HepG2 (cell line): ENCODE measurements at regions not wholly inside any gene's neighbourhood (a gene's known extent, or its start where the extent isn't known, plus 50 kb on each side); places are given as distances from the start of the nearest gene placed in this dataset.

Source experiments
- AKAP8 ChIP-seq: sonication (generic); formaldehyde crosslinking; IDR thresholded peaks from 2 replicates; pipeline ENCODE4 v1.5.1; 2020; ENCODE audit warnings: mild to moderate bottlenecking, missing genetic modification reagents
- ARHGAP35 ChIP-seq: sonication (generic); formaldehyde crosslinking; IDR thresholded peaks from 2 replicates; pipeline ENCODE4 v1.9.0; 2022; ENCODE audit warnings: mild to moderate bottlenecking, inconsistent platforms, moderate library complexity, missing genetic modification reagents, borderline replicate concordance
- CAMTA2 ChIP-seq: sonication (generic); formaldehyde crosslinking; IDR thresholded peaks from 2 replicates; pipeline ENCODE4 v1.4.0; 2020; ENCODE audit warnings: mild to moderate bottlenecking, missing genetic modification reagents, borderline replicate concordance
- ETV5 ChIP-seq: IDR thresholded peaks from 2 replicates; pipeline ENCODE4 v1.6.1; 2018; ENCODE audit warnings: missing biosample characterization, missing genetic modification reagents, inconsistent platforms, borderline replicate concordance
- FUBP1 ChIP-seq: sonication (generic); formaldehyde crosslinking; IDR thresholded peaks from 2 replicates; pipeline ENCODE4 v1.5.1; 2020; ENCODE audit warnings: missing genetic modification reagents, mild to moderate bottlenecking, borderline replicate concordance
- GPN1 ChIP-seq: sonication (generic); formaldehyde crosslinking; IDR thresholded peaks from 2 replicates; pipeline ENCODE4 v1.5.1; 2020; ENCODE audit warnings: missing genetic modification reagents, borderline replicate concordance
- GTF2F1 ChIP-seq: fragments of 150-350 bp; IDR thresholded peaks from 2 replicates; pipeline ENCODE4 v1.6.1; 2014; ENCODE audit warnings: low read length
- HNF1B ChIP-seq: sonication (generic); formaldehyde crosslinking; IDR thresholded peaks from 2 replicates; pipeline ENCODE4 v1.5.1; 2020; ENCODE audit warnings: mild to moderate bottlenecking, moderate library complexity, missing genetic modification reagents
- IRF9 ChIP-seq: sonication (generic); formaldehyde crosslinking; IDR thresholded peaks from 2 replicates; pipeline ENCODE4 v1.8.0; 2022; ENCODE audit warnings: missing genetic modification reagents, mild to moderate bottlenecking, borderline replicate concordance
- JUND ChIP-seq: sonication (generic); formaldehyde crosslinking; IDR thresholded peaks from 2 replicates; pipeline ENCODE4 v1.8.0; 2022; ENCODE audit warnings: mild to moderate bottlenecking, missing genetic modification reagents
- MAFK ChIP-seq, 2 experiments: IDR thresholded peaks in 1 of 2; conservative IDR thresholded peaks in 1 of 2; 2 replicates each; pipeline ENCODE4 v1.6.1; 2011; ENCODE audit warnings: improper control_type of control experiment in 2 of 2, low read length in 2 of 2
- MBD4 ChIP-seq: IDR thresholded peaks from 2 replicates; pipeline ENCODE4 v1.6.1; 2012; ENCODE audit warnings: low read length, inconsistent platforms, borderline replicate concordance
- NCOA2 ChIP-seq: sonication (generic); formaldehyde crosslinking; IDR thresholded peaks from 2 replicates; pipeline ENCODE4 v1.8.0; 2022; ENCODE audit warnings: inconsistent platforms
- NFE2L2 ChIP-seq: fragments of 150-350 bp; IDR thresholded peaks from 2 replicates; pipeline ENCODE4 v1.6.1; 2014; ENCODE audit warnings: low read length
- NPAS2 ChIP-seq: sonication (generic); formaldehyde crosslinking; IDR thresholded peaks from 2 replicates; pipeline ENCODE4 v1.8.0; 2022; ENCODE audit warnings: mild to moderate bottlenecking, missing genetic modification reagents, borderline replicate concordance
- SATB2 ChIP-seq: sonication (generic); formaldehyde crosslinking; IDR thresholded peaks from 2 replicates; pipeline ENCODE4 v1.5.0; 2020; ENCODE audit warnings: missing genetic modification reagents
- SRY ChIP-seq: sonication (generic); formaldehyde crosslinking; IDR thresholded peaks from 2 replicates; pipeline ENCODE4 v1.8.0; 2022; ENCODE audit warnings: mild to moderate bottlenecking, missing genetic modification reagents
- STAT6 ChIP-seq: sonication (generic); formaldehyde crosslinking; IDR thresholded peaks from 2 replicates; pipeline ENCODE4 v1.4.0; 2020; ENCODE audit warnings: missing genetic modification reagents, mild to moderate bottlenecking, borderline replicate concordance
- TBX3 ChIP-seq: fragments of 450-650 bp; IDR thresholded peaks from 2 replicates; pipeline ENCODE4 v1.6.1; 2017; ENCODE audit warnings: antibody characterized with exemption, mild to moderate bottlenecking, inconsistent platforms, borderline replicate concordance
- TEF ChIP-seq: sonication (generic); formaldehyde crosslinking; IDR thresholded peaks from 2 replicates; pipeline ENCODE4 v1.5.0; 2020; ENCODE audit warnings: missing genetic modification reagents
- ZNF558 ChIP-seq: sonication (generic); formaldehyde crosslinking; IDR thresholded peaks from 2 replicates; pipeline ENCODE4 v1.9.0; 2022; ENCODE audit warnings: mild to moderate bottlenecking, missing genetic modification reagents, borderline replicate concordance
- ZNF766 ChIP-seq: sonication (generic); formaldehyde crosslinking; IDR thresholded peaks from 2 replicates; pipeline ENCODE4 v1.5.0; 2020; ENCODE audit warnings: missing genetic modification reagents, borderline replicate concordance

- 0 out of 2 replicates have a peak, but pooled peaks have one; percentile 18 for TF ChIP-seq IRF9 (CRISPR knock-in tag)
- no peak for TF ChIP-seq TBX3
- no peak for TF ChIP-seq SRY
- 0 out of 2 replicates have a peak, but pooled peaks have one; percentile 18 for TF ChIP-seq NCOA2 (CRISPR knock-in tag)
- TF ChIP-seq JUND (CRISPR knock-in tag): no peak
- TF ChIP-seq STAT6 (CRISPR knock-in tag): no peak
- no peak for TF ChIP-seq MAFK (conservative IDR thresholded peaks at IDR 0.05 in 1 of 2, IDR thresholded peaks at IDR 0.05 in 1 of 2; ENCODE audit: low read length in 2 of 2)
- no peak for TF ChIP-seq ARHGAP35 (CRISPR knock-in tag)
- no peak for TF ChIP-seq GTF2F1
- no peak for TF ChIP-seq GPN1 (CRISPR knock-in tag)
- TF ChIP-seq MBD4: no peak
- TF ChIP-seq TEF: no peak
- no peak for TF ChIP-seq HNF1B
- TF ChIP-seq SATB2 (CRISPR knock-in tag): no peak
- no peak for TF ChIP-seq FUBP1 (CRISPR knock-in tag)
- no peak for TF ChIP-seq ZNF766 (CRISPR knock-in tag)
- TF ChIP-seq ZNF558 (CRISPR knock-in tag): no peak
- TF ChIP-seq CAMTA2 (CRISPR knock-in tag): no peak
- no peak for TF ChIP-seq NPAS2
- TF ChIP-seq ETV5 (CRISPR knock-in tag): no peak
- TF ChIP-seq AKAP8 (CRISPR knock-in tag): no peak
- no peak for TF ChIP-seq NFE2L2
Measured at GRCh38 chr5:88140856-88141752, 127.5 kb downstream of the TMEM161B start (continued).
